Esophagus squamous epithelium (tissue), 4 donors: ENCODE measurements at regions not wholly inside any gene's neighbourhood (a gene's known extent, or its start where the extent isn't known, plus 50 kb on each side); places are given as distances from the start of the nearest gene placed in this dataset.

Source experiments
- CTCF ChIP-seq, 6 experiments: fragments of 450-650 bp in 4 of 6; fragments of 200-600 bp in 2 of 6; sonication (generic) in 2 of 6; IDR thresholded peaks; one replicate each; pipeline ENCODE4 v1.5.1; 2016 to 2019; ENCODE audit warnings: antibody characterized with exemption in 6 of 6, mild to moderate bottlenecking in 4 of 6, moderate library complexity in 4 of 6
- POLR2A ChIP-seq, 4 donors: fragments of 450-650 bp; IDR thresholded peaks; one replicate each; pipeline ENCODE4 v1.6.1; 2017; ENCODE audit warnings: antibody characterized with exemption in 4 of 4, mild to moderate bottlenecking in 4 of 4, moderate library complexity in 3 of 4

- TF ChIP-seq CTCF (IDR thresholded peaks at IDR 0.05): no peak
- no peak for TF ChIP-seq POLR2A (IDR thresholded peaks at IDR 0.05)
Measured at GRCh38 chr4:42711496-42711895, 54.6 kb upstream of the ATP8A1 start.
